Neural crest cell (in vitro differentiated cells): ENCODE measurements at regions not wholly inside any gene's neighbourhood (a gene's known extent, or its start where the extent isn't known, plus 50 kb on each side); places are given as distances from the start of the nearest gene placed in this dataset.

Experiments used
- DNase-seq: peaks from one replicate; pipeline ENCODE4 v3.0.0; 2021; ENCODE audit warnings: low read depth, mixed read lengths, low spot score
- H3K27ac Mint-ChIP-seq: one replicate; pipeline ENCODE4 v1.8.0; 2021; ENCODE audit warnings: mild to moderate bottlenecking, mixed read lengths; ENCODE audit not compliant: unreplicated experiment
- H3K27me3 Mint-ChIP-seq: 2 replicates; pipeline ENCODE4 v1.8.0; 2021; ENCODE audit warnings: low read depth, mild to moderate bottlenecking, mixed read lengths
- H3K36me3 Mint-ChIP-seq: 2 replicates; pipeline ENCODE4 v1.8.0; 2021; ENCODE audit warnings: low read depth, mild to moderate bottlenecking, mixed read lengths
- H3K4me1 Mint-ChIP-seq: 2 replicates; pipeline ENCODE4 v1.8.0; 2021; ENCODE audit warnings: mixed read lengths
- H3K4me3 Mint-ChIP-seq: one replicate; pipeline ENCODE4 v1.8.0; 2021; ENCODE audit warnings: mild to moderate bottlenecking, mixed read lengths
- H3K9me3 Mint-ChIP-seq: 2 replicates; pipeline ENCODE4 v1.8.0; 2021; ENCODE audit warnings: mixed read lengths
- TF ChIP-seq, protein P1 (sequence below): fragments of 200-600 bp; sonication (generic); conservative IDR thresholded peaks from 2 replicates; pipeline ENCODE4 v1.5.0; 2021; ENCODE audit warnings: antibody characterized with exemption, mild to moderate bottlenecking

DNA sequence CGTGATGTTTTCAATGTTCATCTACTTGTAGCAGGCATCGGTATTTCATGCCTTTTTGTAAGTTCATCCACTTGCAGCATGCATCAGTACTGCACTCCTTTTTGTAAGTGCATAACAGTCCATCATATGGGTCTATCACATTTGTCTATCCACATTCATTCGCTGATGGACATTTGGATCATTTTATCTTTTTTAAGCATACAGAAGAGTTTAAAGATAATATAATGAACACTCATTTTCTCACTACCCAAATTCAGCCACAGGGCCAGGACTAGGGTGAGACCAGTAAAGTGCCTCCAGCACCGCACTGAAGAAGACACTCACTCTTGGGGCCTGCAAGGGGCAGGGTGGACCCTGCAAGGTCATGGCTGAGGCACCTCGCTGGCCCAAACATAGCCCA, 309.6 kb downstream of the UACA start:
- H3K4me3 Mint-ChIP-seq = no peak overlapping the region
- H3K9me3 Mint-ChIP-seq = no peaks in the 10 kb centered on the region
- no peak for DNase-seq
- peaks cover 6% of the 10 kb centered on the region for H3K27me3 Mint-ChIP-seq
- H3K36me3 Mint-ChIP-seq = no peaks in the 10 kb centered on the region
- no peak overlapping the region for H3K27ac Mint-ChIP-seq
- peaks cover 13% of the 10 kb centered on the region for H3K4me1 Mint-ChIP-seq
- TF ChIP-seq, protein P1, sequence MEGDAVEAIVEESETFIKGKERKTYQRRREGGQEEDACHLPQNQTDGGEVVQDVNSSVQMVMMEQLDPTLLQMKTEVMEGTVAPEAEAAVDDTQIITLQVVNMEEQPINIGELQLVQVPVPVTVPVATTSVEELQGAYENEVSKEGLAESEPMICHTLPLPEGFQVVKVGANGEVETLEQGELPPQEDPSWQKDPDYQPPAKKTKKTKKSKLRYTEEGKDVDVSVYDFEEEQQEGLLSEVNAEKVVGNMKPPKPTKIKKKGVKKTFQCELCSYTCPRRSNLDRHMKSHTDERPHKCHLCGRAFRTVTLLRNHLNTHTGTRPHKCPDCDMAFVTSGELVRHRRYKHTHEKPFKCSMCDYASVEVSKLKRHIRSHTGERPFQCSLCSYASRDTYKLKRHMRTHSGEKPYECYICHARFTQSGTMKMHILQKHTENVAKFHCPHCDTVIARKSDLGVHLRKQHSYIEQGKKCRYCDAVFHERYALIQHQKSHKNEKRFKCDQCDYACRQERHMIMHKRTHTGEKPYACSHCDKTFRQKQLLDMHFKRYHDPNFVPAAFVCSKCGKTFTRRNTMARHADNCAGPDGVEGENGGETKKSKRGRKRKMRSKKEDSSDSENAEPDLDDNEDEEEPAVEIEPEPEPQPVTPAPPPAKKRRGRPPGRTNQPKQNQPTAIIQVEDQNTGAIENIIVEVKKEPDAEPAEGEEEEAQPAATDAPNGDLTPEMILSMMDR = no peak

GRCh38 chr15:70453238-70453637, 310.1 kb downstream of the UACA start:
- DNase-seq = no peak
- H3K36me3 Mint-ChIP-seq = no peaks in the 10 kb centered on the region
- no peaks in the 10 kb centered on the region for H3K9me3 Mint-ChIP-seq
- H3K27me3 Mint-ChIP-seq = peaks cover 6% of the 10 kb centered on the region
- TF ChIP-seq, protein P1 = no peak
- H3K4me3 Mint-ChIP-seq = no peak overlapping the region
- H3K4me1 Mint-ChIP-seq = peaks cover 13% of the 10 kb centered on the region
- no peak overlapping the region for H3K27ac Mint-ChIP-seq

DNA sequence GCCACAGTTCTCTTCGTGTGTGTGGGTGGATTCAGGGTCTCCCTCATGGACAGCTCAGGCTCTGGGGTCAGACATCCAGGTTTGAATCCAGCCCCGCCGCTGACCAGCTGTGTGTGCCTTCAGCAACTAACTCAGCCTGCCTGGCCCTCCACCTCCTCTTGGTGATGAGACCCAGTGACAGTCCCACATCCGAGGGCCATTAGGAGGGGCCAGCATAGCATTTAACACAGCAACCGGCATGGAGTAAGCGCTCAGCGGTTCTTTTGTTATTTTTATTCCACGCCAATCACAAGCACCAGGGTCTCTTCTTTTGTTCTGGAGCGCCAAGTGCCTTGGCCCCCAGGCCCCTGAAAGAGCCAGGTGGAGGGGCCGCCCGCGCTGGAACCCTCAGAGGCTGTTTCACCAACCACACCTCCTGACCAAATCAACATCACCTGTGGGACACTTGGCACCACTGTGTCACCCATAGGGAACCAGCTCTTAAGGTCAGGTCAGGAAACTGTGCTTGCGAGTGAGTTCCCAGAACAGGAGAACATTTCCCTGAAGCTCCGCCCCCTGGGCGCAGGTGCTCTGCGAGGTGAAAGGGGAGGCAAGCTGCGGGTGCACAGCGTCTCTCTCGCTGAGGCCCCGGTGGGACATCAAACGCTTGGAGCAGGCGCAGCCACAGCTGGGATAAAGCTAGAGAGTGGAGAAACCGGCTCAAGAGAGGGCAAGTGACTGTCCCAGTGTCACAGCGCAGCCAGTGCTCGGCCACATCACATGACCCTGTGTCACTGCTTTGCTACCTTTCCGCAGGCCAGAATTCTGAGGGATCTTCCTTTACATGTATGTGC, 311.3 kb downstream of the UACA start:
- Mint-ChIP-seq H3K4me1 (peaks cover 13% of the 10 kb centered on the region), H3K4me3 (no peak overlapping the region), H3K27me3 (peaks cover 6% of the 10 kb centered on the region), H3K27ac (no peak overlapping the region), H3K9me3 (no peaks in the 10 kb centered on the region), H3K36me3 (no peaks in the 10 kb centered on the region)
- no peak for DNase-seq
- TF ChIP-seq, protein P1 = no peak

DNA sequence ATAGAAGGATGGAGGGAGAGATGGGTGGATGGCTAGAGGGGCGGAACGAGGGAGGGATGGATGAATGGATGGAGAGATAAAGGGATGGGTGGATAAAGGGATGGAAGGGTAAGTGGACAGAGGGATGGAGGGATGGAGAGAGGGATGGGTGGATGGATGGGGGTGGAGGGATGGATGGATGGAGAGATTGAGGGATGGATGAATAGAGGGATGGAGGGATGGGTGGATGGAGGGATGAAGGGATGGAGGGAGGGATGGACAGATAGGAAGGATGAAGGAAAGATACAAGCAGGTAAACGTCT, 313.3 kb downstream of the UACA start:
- Mint-ChIP-seq H3K4me1 (peaks cover 13% of the 10 kb centered on the region), H3K27me3 (peaks cover 8% of the 10 kb centered on the region), H3K9me3 (no peaks in the 10 kb centered on the region), H3K27ac (no peak overlapping the region), H3K36me3 (no peaks in the 10 kb centered on the region), H3K4me3 (no peak overlapping the region)
- DNase-seq = no peak
- TF ChIP-seq, protein P1 = no peak

DNA sequence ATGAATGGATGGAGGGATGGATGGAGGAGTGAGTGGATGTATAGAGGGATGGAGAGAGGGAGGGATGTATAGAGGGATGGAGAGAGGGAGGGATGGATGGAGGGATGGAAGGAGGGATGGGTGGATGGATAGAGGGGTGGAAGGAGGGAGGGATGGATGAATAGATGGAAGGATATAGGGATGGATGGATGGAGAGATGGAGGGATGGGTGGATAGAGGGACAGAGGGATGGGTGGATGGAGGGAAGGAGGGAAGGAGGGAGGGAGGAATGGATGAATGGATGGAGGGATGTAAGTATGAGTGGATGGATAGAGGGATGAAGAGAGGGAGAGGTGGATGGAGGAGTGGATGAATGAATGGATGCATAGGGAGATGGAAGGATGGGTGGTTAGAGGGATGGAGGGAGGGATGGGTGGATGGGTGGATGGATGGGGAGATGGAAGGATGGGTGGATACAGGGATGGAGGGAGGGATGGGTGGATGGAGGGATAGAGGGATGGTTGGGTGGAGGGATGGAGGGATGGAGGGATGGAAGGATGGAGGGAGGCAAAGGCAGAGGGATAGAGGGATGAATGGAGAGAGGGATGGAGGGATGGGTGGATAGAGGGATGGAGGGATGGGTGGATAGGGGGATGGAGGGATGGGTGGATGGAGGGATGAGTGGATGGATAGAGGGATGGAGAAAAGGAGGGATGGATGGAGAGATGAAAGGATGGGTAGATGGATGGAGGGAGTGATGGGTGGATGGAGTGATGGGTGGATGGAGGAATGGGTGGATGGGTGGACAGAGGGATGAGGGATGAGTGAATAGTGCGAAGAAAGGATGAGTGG, 313.8 kb downstream of the UACA start:
- DNase-seq = no peak
- Mint-ChIP-seq H3K27ac (no peak overlapping the region), H3K9me3 (no peaks in the 10 kb centered on the region), H3K36me3 (no peaks in the 10 kb centered on the region), H3K27me3 (peaks cover 8% of the 10 kb centered on the region), H3K4me1 (peaks cover 13% of the 10 kb centered on the region), H3K4me3 (no peak overlapping the region)
- TF ChIP-seq, protein P1 = no peak
